Gastrocnemius medialis (tissue), 4 donors: ENCODE measurements at regions not wholly inside any gene's neighbourhood (a gene's known extent, or its start where the extent isn't known, plus 50 kb on each side); places are given as distances from the start of the nearest gene placed in this dataset.

Source experiments
- ATAC-seq, 2 donors: fragments of 150-250 bp; one replicate each; pipeline ENCODE4 v1.9.1; 2016
- DNase-seq, 2 donors: peaks; one replicate each; pipeline ENCODE4 v3.0.0-alpha.2; 2019
- H3K27ac ChIP-seq, 4 donors: fragments of 200-600 bp; sonication (generic); 1 replicate in 1 of 4; 2 replicates in 3 of 4; pipeline ENCODE4 v1.5.1; 2016 to 2018; ENCODE audit warnings: mild to moderate bottlenecking in 2 of 4, moderate library complexity in 1 of 4
- H3K27me3 ChIP-seq, 3 donors: fragments of 200-600 bp; sonication (generic) in 2 of 3; 1 replicate in 1 of 3; 2 replicates in 2 of 3; pipeline versions ENCODE4 v1.5.1 to v1.6.0; 2016 to 2019; ENCODE audit warnings: mild to moderate bottlenecking in 1 of 3, moderate library complexity in 1 of 3
- H3K36me3 ChIP-seq, 2 donors: fragments of 200-600 bp; sonication (generic) in 1 of 2; one replicate each; pipeline ENCODE4 v1.5.1; 2017 to 2018
- H3K4me1 ChIP-seq, 2 donors: fragments of 200-600 bp; sonication (generic) in 1 of 2; one replicate each; pipeline ENCODE4 v1.5.1; 2016 to 2017; ENCODE audit warnings: mild to moderate bottlenecking in 2 of 2
- H3K4me3 ChIP-seq, 4 donors: fragments of 200-600 bp; sonication (generic) in 3 of 4; 1 replicate in 1 of 4; 2 replicates in 3 of 4; pipeline ENCODE4 v1.5.1; 2016 to 2019; ENCODE audit warnings: mild to moderate bottlenecking in 2 of 4
- H3K9me3 ChIP-seq, 3 donors: fragments of 200-600 bp; sonication (generic) in 2 of 3; 1 replicate in 1 of 3; 2 replicates in 2 of 3; pipeline ENCODE4 v1.5.1; 2016 to 2019
- POLR2A ChIP-seq, 2 donors: fragments of 450-650 bp; IDR thresholded peaks; one replicate each; pipeline ENCODE4 v1.6.1; 2017; ENCODE audit warnings: antibody characterized with exemption in 2 of 2, mild to moderate bottlenecking in 2 of 2, moderate library complexity in 2 of 2
- in situ Hi-C, 4 donors: fragments of 200-750 bp; cut with MboI; loops; one replicate each; pipeline versions ENCODE4 v1.15.0 to v1.8.0; 2017; ENCODE audit warnings: low sequenced_read_pairs in 4 of 4
- intact Hi-C: fragments of 100-400 bp; cut with DNase I; formaldehyde crosslinking; loops from one replicate; pipeline ENCODE4 v1.15.1; 2023; ENCODE audit warnings: low total_unique reads
- TF ChIP-seq, protein P1 (sequence below), 5 experiments: fragments of 450-650 bp in 3 of 5; fragments of 200-600 bp in 2 of 5; sonication (generic) in 2 of 5; IDR thresholded peaks in 4 of 5; conservative IDR thresholded peaks in 1 of 5; 1 replicate in 4 of 5; 2 replicates in 1 of 5; pipeline ENCODE4 v1.5.1; 2016 to 2019; ENCODE audit warnings: antibody characterized with exemption in 5 of 5, mild to moderate bottlenecking in 3 of 5, moderate library complexity in 3 of 5

DNA sequence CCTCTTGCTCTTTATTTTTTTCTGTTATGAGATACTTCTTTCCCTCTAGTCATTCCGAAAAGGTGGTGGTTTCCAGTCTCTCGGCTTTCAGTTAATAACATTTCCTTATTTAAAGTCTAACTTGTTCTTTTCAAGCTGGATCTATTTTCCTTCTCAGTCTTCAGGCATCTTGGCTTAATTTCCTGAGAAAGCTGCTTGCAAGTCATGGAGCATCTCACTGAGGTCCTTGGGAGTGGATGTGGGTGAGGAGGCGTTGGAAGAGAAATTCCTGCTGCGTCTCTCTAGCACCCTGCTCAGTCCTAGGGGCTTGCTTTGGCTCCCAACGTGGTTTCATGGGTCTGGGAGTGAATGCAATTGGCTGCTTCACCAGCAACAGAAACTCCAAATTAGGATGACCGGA, 210.2 kb upstream of the MKI67 start:
- ATAC-seq (no peak), DNase-seq (no peak)
- intact Hi-C loops (no loop called here), in situ Hi-C loops (no loop called here)
- Histone ChIP-seq H3K36me3 (no peaks in the 10 kb centered on the region), H3K4me3 (no peak overlapping the region), H3K9me3 (no peaks in the 10 kb centered on the region), H3K27me3 (no peaks in the 10 kb centered on the region), H3K27ac (no peak overlapping the region), H3K4me1 (peaks cover 22 to 24% of the 10 kb centered on the region in 2 donors)
- TF ChIP-seq POLR2A (IDR thresholded peaks at IDR 0.05), result no peak

DNA sequence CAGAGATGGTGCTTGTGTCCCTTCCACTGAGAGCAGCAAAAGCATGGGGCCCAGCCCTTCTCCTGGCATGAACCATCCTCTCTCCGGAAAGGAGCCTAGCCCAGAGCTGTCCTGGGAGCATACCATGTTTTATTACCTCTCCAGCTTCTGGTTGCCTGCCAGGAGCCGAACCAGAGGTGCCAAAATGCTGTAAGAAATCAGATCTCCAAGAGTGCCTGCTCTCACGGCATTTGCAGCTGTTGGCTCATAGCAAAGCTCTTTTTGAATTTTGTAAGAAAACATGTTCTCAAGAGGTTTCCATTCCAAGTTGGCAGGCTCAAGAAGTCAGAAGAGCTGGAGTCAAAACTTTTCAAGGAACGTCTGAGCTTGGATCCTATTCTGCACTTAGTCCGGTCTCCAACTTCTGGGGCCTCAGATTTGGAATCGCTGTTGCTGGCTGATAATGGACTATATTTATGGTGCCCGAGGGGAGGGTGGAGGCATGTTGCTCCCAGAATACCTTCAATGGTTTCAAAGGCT, 211.7 kb upstream of the MKI67 start:
- intact Hi-C loops (no loop called here), in situ Hi-C loops (no loop called here)
- H3K4me1 ChIP-seq, result peaks cover 22 to 24% of the 10 kb centered on the region in 2 donors
- H3K4me3 ChIP-seq, result peak overlapping the region in 1 of 4 donors; percentile 19
- H3K27me3 ChIP-seq, result no peaks in the 10 kb centered on the region
- peak overlapping the region in 3 of 4 donors; percentile 0 to 49 (median 36) for H3K27ac ChIP-seq
- no peak for TF ChIP-seq POLR2A (IDR thresholded peaks at IDR 0.05)
- TF ChIP-seq, protein P1, sequence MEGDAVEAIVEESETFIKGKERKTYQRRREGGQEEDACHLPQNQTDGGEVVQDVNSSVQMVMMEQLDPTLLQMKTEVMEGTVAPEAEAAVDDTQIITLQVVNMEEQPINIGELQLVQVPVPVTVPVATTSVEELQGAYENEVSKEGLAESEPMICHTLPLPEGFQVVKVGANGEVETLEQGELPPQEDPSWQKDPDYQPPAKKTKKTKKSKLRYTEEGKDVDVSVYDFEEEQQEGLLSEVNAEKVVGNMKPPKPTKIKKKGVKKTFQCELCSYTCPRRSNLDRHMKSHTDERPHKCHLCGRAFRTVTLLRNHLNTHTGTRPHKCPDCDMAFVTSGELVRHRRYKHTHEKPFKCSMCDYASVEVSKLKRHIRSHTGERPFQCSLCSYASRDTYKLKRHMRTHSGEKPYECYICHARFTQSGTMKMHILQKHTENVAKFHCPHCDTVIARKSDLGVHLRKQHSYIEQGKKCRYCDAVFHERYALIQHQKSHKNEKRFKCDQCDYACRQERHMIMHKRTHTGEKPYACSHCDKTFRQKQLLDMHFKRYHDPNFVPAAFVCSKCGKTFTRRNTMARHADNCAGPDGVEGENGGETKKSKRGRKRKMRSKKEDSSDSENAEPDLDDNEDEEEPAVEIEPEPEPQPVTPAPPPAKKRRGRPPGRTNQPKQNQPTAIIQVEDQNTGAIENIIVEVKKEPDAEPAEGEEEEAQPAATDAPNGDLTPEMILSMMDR (IDR thresholded peaks at IDR 0.05 in 4 of 5, conservative IDR thresholded peaks at IDR 0.05 in 1 of 5), result no peak
- H3K9me3 ChIP-seq, result no peaks in the 10 kb centered on the region
- H3K36me3 ChIP-seq, result no peaks in the 10 kb centered on the region
- peak; percentile 62 to 86 for ATAC-seq
- peak; percentile 14 to 70 for DNase-seq

DNA sequence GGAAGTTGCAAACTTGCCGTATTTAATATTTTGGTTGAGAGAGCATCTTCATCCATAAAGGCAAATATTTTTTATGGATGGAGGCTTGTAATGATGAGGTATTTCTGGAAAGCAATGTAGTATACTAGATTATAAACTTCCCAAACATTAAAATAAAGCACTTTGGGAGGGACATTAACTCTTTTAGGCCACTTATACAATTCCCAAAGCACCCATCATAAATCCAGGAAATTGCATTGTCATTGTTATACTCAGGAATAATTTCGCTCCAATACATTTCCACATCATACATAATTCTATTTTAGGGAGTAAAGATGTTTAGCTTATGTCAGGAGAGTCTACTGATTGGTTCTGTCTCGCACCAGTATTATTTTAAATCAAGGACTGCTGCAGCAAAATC, 212.7 kb upstream of the MKI67 start:
- TF ChIP-seq POLR2A (IDR thresholded peaks at IDR 0.05), result no peak
- TF ChIP-seq, protein P1 (IDR thresholded peaks at IDR 0.05 in 4 of 5, conservative IDR thresholded peaks at IDR 0.05 in 1 of 5), result no peak
- DNase-seq (no peak), ATAC-seq (no peak)
- in situ Hi-C loops (no loop called here), intact Hi-C loops (no loop called here)
- H3K9me3 ChIP-seq, result no peaks in the 10 kb centered on the region
- peaks cover 22 to 24% of the 10 kb centered on the region in 2 donors for H3K4me1 ChIP-seq
- H3K27me3 ChIP-seq, result no peaks in the 10 kb centered on the region
- H3K4me3 ChIP-seq, result no peak overlapping the region
- H3K27ac ChIP-seq, result no peak overlapping the region
- no peaks in the 10 kb centered on the region for H3K36me3 ChIP-seq

DNA sequence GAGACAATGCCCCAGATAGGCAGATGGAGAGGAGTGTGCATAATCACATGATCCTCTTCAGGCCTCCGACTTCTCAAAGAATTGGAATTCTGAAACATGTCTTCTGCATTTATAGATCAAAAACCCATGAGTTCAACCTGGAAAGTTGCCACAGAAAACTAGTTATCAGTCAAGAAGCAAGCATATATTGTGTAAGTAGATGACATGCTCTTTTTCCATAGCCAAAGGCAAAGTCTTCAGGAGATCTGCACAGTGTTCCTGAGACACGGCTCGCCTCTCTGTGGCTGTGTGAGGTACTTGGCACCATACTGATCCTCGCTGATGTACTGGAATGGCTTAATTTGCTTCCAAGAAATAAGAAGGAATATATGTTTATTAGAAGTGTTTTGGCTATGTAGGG, 213.5 kb upstream of the MKI67 start:
- in situ Hi-C loops, result no loop called here

DNA sequence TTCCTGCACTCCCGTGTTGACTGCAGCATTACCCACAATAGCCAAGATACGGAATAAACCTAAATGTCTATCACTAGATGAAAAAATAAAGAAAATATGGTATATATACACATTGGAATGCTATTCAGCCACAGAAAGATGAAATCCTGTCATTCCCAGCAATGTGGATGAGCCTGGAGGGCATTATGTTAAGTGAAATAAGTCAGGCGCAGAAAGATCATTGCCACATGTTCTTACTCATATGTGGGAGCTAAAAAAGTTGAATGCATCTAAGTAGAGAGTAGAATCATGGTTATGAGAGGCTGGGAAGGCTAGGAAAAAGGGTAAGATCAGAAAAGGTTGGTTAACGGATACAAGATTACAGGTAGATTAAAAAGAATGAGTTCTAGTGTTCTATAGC, 219.1 kb upstream of the MKI67 start:
- no peaks in the 10 kb centered on the region for H3K27me3 ChIP-seq
- in situ Hi-C loops (no loop called here), intact Hi-C loops (no loop called here)
- TF ChIP-seq POLR2A (IDR thresholded peaks at IDR 0.05), result no peak
- TF ChIP-seq, protein P1 (IDR thresholded peaks at IDR 0.05 in 4 of 5, conservative IDR thresholded peaks at IDR 0.05 in 1 of 5), result no peak
- no peak for DNase-seq
- H3K9me3 ChIP-seq, result no peaks in the 10 kb centered on the region
- no peaks in the 10 kb centered on the region for H3K36me3 ChIP-seq
- ATAC-seq, result no peak
- no peak overlapping the region for H3K27ac ChIP-seq
- no peaks in the 10 kb centered on the region for H3K4me1 ChIP-seq
- H3K4me3 ChIP-seq, result no peak overlapping the region

More for the DNA sequence above, 213.5 kb upstream of the MKI67 start:
- no peak for ATAC-seq
- intact Hi-C loops, result no loop called here
- Histone ChIP-seq H3K27ac (no peak overlapping the region), H3K4me3 (no peak overlapping the region), H3K4me1 (peaks cover 22 to 24% of the 10 kb centered on the region in 2 donors), H3K9me3 (no peaks in the 10 kb centered on the region), H3K27me3 (no peaks in the 10 kb centered on the region), H3K36me3 (no peaks in the 10 kb centered on the region)
- DNase-seq, result no peak
- TF ChIP-seq, protein P1 (IDR thresholded peaks at IDR 0.05 in 4 of 5, conservative IDR thresholded peaks at IDR 0.05 in 1 of 5), result no peak
- TF ChIP-seq POLR2A (IDR thresholded peaks at IDR 0.05), result no peak
